HFFc6 (cell line): ENCODE measurements at regions not wholly inside any gene's neighbourhood (a gene's known extent, or its start where the extent isn't known, plus 50 kb on each side); places are given as distances from the start of the nearest gene placed in this dataset.
"Not testable (repeated sequence)": the region's sequence is repeated elsewhere in the genome, so short reads cannot be mapped to it uniquely, and the experiment has no call there.

Experiments used
- DNase-seq: peaks from one replicate; pipeline ENCODE4 v3.0.0-alpha.2; 2018
- H3K27ac Mint-ChIP-seq: 2 replicates; pipeline ENCODE4 v1.8.0; 2020; ENCODE audit warnings: mild to moderate bottlenecking, mixed read lengths
- H3K27me3 Mint-ChIP-seq: 2 replicates; pipeline ENCODE4 v1.8.0; 2021; ENCODE audit warnings: mild to moderate bottlenecking, moderate library complexity, mixed read lengths; ENCODE audit not compliant: insufficient read depth
- H3K36me3 Mint-ChIP-seq: 2 replicates; pipeline ENCODE4 v1.8.0; 2021; ENCODE audit warnings: low read depth, mixed read lengths
- H3K4me1 Mint-ChIP-seq: 2 replicates; pipeline ENCODE4 v1.8.0; 2020; ENCODE audit warnings: low read depth, mixed read lengths
- H3K4me3 Mint-ChIP-seq: 2 replicates; pipeline ENCODE4 v1.8.0; 2020; ENCODE audit warnings: mild to moderate bottlenecking, moderate library complexity, mixed read lengths
- H3K9me3 Mint-ChIP-seq: 2 replicates; pipeline ENCODE4 v1.8.0; 2020; ENCODE audit warnings: mild to moderate bottlenecking, mixed read lengths
- TF ChIP-seq, protein P1 (sequence below): fragments of 200-600 bp; sonication (generic); IDR thresholded peaks from 2 replicates; pipeline ENCODE4 v1.5.0; 2021; ENCODE audit warnings: antibody characterized with exemption, mild to moderate bottlenecking

DNA sequence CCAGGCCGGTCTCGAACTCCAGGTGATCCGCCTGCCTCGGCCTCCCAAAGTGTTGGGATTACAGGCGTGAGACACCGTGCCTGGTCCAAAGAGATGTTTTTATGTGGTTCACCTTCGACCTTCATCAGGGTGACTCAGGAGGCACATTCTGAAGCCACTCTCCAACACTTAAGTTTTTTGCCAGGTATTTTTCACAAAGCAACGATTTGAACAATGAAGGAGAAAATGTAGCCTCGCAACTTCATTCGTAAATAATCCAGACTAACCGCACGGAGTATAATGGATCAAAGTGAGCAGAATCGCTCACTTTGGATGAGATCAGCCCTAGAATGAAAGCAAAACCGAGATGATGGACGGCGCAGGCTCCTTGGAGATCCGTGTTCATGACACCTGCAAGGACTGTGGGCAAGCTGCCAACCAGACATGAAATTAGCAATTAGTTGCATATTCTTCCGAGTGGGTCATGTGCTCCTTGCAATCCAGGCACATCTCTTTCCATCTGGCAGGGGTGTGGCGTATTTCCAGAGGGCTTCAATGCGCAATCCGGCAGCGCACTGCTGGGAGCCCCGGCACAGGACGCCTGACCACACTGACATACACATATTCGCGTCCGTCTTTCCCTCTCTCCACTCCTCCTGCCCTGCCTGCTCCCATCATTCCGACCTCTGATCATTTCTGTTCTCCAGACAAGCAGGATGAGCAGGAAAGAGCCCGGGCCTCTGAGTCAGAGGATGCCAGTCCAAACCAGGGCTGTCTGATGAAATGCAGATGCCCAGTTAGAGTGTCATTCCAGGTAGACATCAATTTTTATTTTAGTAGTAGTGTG, 148.4 kb downstream of the KLF6 start:
- Mint-ChIP-seq H3K9me3 (no peaks in the 10 kb centered on the region), H3K36me3 (no peaks in the 10 kb centered on the region), H3K4me3 (no peak overlapping the region), H3K27ac (no peak overlapping the region), H3K27me3 (peaks cover 4% of the 10 kb centered on the region), H3K4me1 (peaks cover 13% of the 10 kb centered on the region)
- no peak for DNase-seq
- TF ChIP-seq, protein P1, sequence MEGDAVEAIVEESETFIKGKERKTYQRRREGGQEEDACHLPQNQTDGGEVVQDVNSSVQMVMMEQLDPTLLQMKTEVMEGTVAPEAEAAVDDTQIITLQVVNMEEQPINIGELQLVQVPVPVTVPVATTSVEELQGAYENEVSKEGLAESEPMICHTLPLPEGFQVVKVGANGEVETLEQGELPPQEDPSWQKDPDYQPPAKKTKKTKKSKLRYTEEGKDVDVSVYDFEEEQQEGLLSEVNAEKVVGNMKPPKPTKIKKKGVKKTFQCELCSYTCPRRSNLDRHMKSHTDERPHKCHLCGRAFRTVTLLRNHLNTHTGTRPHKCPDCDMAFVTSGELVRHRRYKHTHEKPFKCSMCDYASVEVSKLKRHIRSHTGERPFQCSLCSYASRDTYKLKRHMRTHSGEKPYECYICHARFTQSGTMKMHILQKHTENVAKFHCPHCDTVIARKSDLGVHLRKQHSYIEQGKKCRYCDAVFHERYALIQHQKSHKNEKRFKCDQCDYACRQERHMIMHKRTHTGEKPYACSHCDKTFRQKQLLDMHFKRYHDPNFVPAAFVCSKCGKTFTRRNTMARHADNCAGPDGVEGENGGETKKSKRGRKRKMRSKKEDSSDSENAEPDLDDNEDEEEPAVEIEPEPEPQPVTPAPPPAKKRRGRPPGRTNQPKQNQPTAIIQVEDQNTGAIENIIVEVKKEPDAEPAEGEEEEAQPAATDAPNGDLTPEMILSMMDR: no peak

DNA sequence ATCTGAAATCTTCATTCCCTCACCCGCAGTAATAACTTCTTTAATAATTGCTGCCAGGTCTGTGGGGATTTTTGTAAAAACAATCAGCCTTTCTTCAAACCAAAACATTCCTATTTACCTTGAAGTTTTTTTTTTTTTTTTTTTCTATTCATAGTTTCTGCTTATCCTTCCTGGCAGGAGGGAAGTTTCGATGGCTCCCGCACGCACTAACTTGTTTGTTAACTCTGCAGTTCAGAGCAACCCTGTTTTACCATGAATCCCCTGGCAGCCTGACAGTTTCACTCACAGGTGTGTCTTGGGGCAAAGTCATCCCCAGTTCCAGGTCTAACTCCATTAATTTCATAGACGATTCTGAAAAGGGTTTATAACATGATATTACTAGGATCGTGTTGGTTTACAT, 149.3 kb downstream of the KLF6 start:
- Mint-ChIP-seq H3K36me3 (no peaks in the 10 kb centered on the region), H3K4me1 (peaks cover 16% of the 10 kb centered on the region), H3K27me3 (peaks cover 6% of the 10 kb centered on the region), H3K4me3 (no peak overlapping the region), H3K9me3 (no peaks in the 10 kb centered on the region), H3K27ac (no peak overlapping the region)
- TF ChIP-seq, protein P1: no peak
- no peak for DNase-seq

DNA sequence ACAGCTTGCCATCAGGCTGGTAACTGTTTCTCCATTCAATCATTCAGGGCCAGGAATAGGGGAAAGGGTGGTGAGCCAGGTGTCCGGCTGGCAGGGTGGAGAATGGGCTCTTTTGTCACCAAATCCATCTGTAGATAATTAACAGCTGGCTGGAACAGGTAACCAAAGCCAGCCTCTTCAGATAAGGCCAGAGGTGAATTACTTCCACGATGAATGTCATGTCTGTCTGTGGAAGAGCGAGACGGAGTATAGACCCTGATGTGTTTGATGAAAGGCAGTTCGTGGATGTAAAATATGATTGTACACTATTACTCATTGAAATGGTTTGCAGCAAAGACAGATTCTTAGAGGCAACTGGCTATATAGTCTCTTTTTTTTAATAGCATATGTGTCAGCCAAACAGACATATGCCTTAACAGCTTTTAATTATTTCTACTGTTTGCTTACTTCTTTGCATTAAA, 149.8 kb downstream of the KLF6 start:
- Mint-ChIP-seq H3K27me3 (peaks cover 6% of the 10 kb centered on the region), H3K4me1 (peaks cover 16% of the 10 kb centered on the region), H3K27ac (no peak overlapping the region), H3K36me3 (no peaks in the 10 kb centered on the region), H3K4me3 (no peak overlapping the region), H3K9me3 (no peaks in the 10 kb centered on the region)
- no peak for DNase-seq
- TF ChIP-seq, protein P1: no peak

GRCh38 chr10:3634646-3635045, 150.4 kb downstream of the KLF6 start:
- not testable (repeated sequence) for H3K9me3 Mint-ChIP-seq, H3K4me3 Mint-ChIP-seq, H3K27ac Mint-ChIP-seq, H3K27me3 Mint-ChIP-seq, DNase-seq, H3K36me3 Mint-ChIP-seq
- H3K4me1 Mint-ChIP-seq: peaks cover 16% of the 10 kb centered on the region

DNA sequence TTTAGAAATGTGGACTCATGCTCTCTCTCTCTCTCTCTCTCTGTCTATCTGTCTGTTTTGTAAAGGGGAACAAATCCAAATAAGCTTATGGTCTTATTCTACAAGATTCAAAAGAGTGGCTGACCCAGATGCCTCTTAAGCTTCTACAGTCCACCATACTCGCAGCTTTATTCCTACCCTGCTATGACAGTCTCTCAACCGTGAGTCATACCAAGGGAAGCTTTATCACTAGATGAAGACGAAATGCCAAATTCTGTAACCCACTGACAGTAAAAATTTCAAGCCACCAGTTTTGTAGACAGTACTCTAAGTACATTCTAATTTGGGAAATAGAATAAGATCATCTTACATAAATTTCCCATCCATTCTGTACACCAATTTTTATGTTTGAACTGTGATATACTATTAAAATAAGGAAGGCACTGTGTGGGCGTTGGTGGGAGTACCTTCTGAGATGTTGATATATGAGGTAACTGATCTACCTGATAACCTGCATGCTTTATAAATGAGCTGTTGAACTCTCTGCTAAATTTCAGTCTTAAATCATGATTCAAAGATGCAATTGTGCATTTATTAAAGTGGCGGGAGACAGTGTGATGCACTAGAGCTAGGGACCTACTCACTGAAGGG, 153.2 kb downstream of the KLF6 start:
- H3K27me3 Mint-ChIP-seq: peaks cover 6% of the 10 kb centered on the region
- no peak overlapping the region for H3K4me3 Mint-ChIP-seq
- H3K27ac Mint-ChIP-seq: no peak overlapping the region
- no peaks in the 10 kb centered on the region for H3K9me3 Mint-ChIP-seq
- H3K4me1 Mint-ChIP-seq: peaks cover 16% of the 10 kb centered on the region
- TF ChIP-seq, protein P1: no peak
- DNase-seq: no peak
- H3K36me3 Mint-ChIP-seq: no peaks in the 10 kb centered on the region

DNA sequence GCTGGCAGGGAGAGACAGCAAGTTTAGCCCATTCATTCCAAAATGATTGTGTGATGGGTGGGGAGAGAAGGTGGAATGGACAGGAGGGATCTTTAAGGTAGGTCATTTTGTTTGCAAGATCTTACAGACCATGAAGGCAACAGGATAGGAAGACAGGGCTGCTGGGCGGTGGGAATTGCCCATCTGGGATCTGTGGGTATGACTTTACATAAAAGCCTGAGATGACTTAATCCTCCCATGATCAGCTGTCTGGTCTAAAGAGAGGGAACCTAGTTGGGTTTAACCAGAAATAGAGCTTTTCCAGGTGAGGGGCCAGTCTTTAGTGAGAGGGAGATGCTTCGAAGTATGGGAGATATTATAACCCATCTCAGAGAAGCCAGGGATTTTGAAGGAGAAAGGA, 153.7 kb downstream of the KLF6 start:
- Mint-ChIP-seq H3K9me3 (no peaks in the 10 kb centered on the region), H3K36me3 (no peaks in the 10 kb centered on the region), H3K4me1 (peaks cover 16% of the 10 kb centered on the region), H3K27ac (no peak overlapping the region), H3K27me3 (peaks cover 6% of the 10 kb centered on the region), H3K4me3 (no peak overlapping the region)
- DNase-seq: no peak
- TF ChIP-seq, protein P1: no peak
